COLO829 (cell line): ENCODE measurements at regions not wholly inside any gene's neighbourhood (a gene's known extent, or its start where the extent isn't known, plus 50 kb on each side); places are given as distances from the start of the nearest gene placed in this dataset.

Experiments
- DNase-seq: peaks from one replicate; pipeline ENCODE4 v3.0.0; 2012; ENCODE audit warnings: low spot score

GRCh38 chr2:144580521-144581161 lies 60.7 kb upstream of the ZEB2 start:
- peak; percentile 16 for DNase-seq

DNA sequence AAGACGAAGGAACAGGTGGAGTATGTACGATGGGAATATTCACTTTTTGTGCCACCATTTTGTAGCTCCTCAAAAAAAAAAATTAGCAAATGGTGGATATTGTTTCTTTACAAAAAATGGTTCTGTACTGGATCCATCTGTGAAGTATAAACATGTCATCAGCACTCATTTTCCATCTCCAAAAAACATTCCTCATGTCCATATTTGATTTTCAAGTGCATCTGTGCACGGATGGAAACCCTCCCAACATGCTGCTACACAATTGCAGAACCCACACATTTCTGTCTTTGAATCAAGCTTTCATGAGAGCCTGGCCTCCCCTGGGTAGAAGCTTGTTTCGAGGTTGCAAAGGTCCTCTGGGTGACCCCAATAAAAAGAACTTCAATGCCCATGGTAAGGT lies 59.6 kb upstream of the ZEB2 start:
- DNase-seq = no peak

GRCh38 chr2:144578099-144578498 lies 58.2 kb upstream of the ZEB2 start:
- DNase-seq = no peak

DNA sequence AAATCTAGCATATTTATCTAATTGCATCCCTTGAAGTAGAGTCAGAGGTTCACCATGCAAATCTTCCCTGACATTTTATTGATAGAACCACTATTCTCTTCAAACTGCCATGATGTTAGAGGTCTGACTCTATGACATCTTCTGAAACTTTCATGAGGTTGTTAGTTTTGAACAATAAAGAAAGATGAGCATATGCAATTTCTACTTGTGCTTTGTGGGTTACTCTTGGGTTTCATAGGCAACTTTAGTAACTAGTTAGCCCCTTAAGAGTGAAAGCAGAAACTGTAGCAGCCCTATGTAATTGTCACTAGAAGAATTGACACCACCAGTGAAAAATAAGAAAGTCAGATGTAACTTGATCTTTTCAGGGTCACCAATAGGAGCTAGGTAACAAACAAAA lies 53.1 kb upstream of the ZEB2 start:
- no peak for DNase-seq

GRCh38 chr2:144571770-144572169 lies 51.9 kb upstream of the ZEB2 start:
- DNase-seq = no peak

- no peak for DNase-seq
Observed at GRCh38 chr2:144570566-144570965, 50.6 kb upstream of the ZEB2 start.
